Breast epithelium (tissue), 3 donors: ENCODE measurements at regions not wholly inside any gene's neighbourhood (a gene's known extent, or its start where the extent isn't known, plus 50 kb on each side); places are given as distances from the start of the nearest gene placed in this dataset.

ENCODE experiments used
- CTCF ChIP-seq, 3 donors: fragments of 450-650 bp; IDR thresholded peaks; one replicate each; pipeline ENCODE4 v1.5.1; 2016 to 2017; ENCODE audit warnings: antibody characterized with exemption in 3 of 3, mild to moderate bottlenecking in 3 of 3, moderate library complexity in 3 of 3
- POLR2AphosphoS5 ChIP-seq, 3 donors: sonication (generic); formaldehyde crosslinking; IDR thresholded peaks; one replicate each; pipeline ENCODE4 v1.6.1; 2017; ENCODE audit warnings: antibody characterized with exemption in 3 of 3

GRCh38 chr16:79395591-79395990, 204.9 kb downstream of the MAF start:
- TF ChIP-seq CTCF (IDR thresholded peaks at IDR 0.05), result no peak
- TF ChIP-seq POLR2AphosphoS5 (IDR thresholded peaks at IDR 0.05), result no peak
